RWPE1 (cell line): ENCODE measurements at regions not wholly inside any gene's neighbourhood (a gene's known extent, or its start where the extent isn't known, plus 50 kb on each side); places are given as distances from the start of the nearest gene placed in this dataset.

Experiments used
- CTCF ChIA-PET: fragments of 350-600 bp; sonication (Branson Sonifier 250); formaldehyde crosslinking; extraction: SDS; loops from one replicate; lab custom pipeline; 2021; lab: Yijun Ruan, JAX
- POLR2A ChIA-PET: fragments of 400-600 bp; formaldehyde crosslinking; extraction: SDS; loops from one replicate; lab custom pipeline; 2020; ENCODE audit warnings: antibody characterized with exemption; ENCODE audit not compliant: low non-redundant PET; lab: Yijun Ruan, JAX
- DNase-seq: peaks from one replicate; pipeline ENCODE4 v3.0.0; 2012; ENCODE audit warnings: low spot score
- H3K27ac ChIP-seq: fragments of 450-650 bp; 2 replicates; pipeline ENCODE4 v1.5.1; 2017
- CTCF ChIP-seq: fragments of 450-650 bp; conservative IDR thresholded peaks from 2 replicates; pipeline ENCODE4 v1.5.1; 2017; ENCODE audit warnings: low read depth, mild to moderate bottlenecking

GRCh38 chr11:33970984-33971466, 79.1 kb upstream of the LMO2 start:
- POLR2A ChIA-PET, result no interaction called here

GRCh38 chr11:33967451-33967850, 75.6 kb upstream of the LMO2 start:
- DNase-seq, result no peak
- ChIA-PET POLR2A (no interaction called here), CTCF (interaction anchor here (0.6 to 1.0 kb wide), 3 partner anchors 48 to 132 kb away, joined by 3 to 6 read pairs (median 3); no protein-coding TSS in a partner anchor)
- H3K27ac ChIP-seq, result no peak overlapping the region
- TF ChIP-seq CTCF, result no peak

More at GRCh38 chr11:33970984-33971466, 79.1 kb upstream of the LMO2 start:
- TF ChIP-seq CTCF, result peak; percentile 71
- H3K27ac ChIP-seq, result no peak overlapping the region
- peak; percentile 58 for DNase-seq
- CTCF ChIA-PET, result interaction anchor here (0.5 to 2.1 kb wide), 24 partner anchors 17 to 609 kb away, joined by 3 to 22 read pairs (median 4); no protein-coding TSS in a partner anchor

GRCh38 chr11:33965032-33965431, 73.2 kb upstream of the LMO2 start:
- DNase-seq, result no peak
- ChIA-PET POLR2A (no interaction called here), CTCF (no interaction called here)
- TF ChIP-seq CTCF, result no peak
- no peak overlapping the region for H3K27ac ChIP-seq

- ChIA-PET POLR2A (no interaction called here), CTCF (interaction anchor here (1.5 kb wide), 1 partner anchor 101 kb away, joined by 5 read pairs; no protein-coding TSS in a partner anchor)
- no peak overlapping the region for H3K27ac ChIP-seq
- DNase-seq, result no peak
- no peak for TF ChIP-seq CTCF
Observed at GRCh38 chr11:33959855-33960400, 68.1 kb upstream of the LMO2 start.

- ChIA-PET POLR2A (no interaction called here), CTCF (no interaction called here)
- DNase-seq, result no peak
- H3K27ac ChIP-seq, result no peak overlapping the region
- TF ChIP-seq CTCF, result no peak
Observed at GRCh38 chr11:33957304-33957917, 65.5 kb upstream of the LMO2 start.

- TF ChIP-seq CTCF, result no peak
- no peak overlapping the region for H3K27ac ChIP-seq
- ChIA-PET CTCF (no interaction called here), POLR2A (no interaction called here)
- no peak for DNase-seq
Observed at GRCh38 chr11:33956611-33957010, 64.7 kb upstream of the LMO2 start.
